ENCODE measurements at regions not wholly inside any gene's neighbourhood (a gene's known extent, or its start where the extent isn't known, plus 50 kb on each side); places are given as distances from the start of the nearest gene placed in this dataset.

DNA sequence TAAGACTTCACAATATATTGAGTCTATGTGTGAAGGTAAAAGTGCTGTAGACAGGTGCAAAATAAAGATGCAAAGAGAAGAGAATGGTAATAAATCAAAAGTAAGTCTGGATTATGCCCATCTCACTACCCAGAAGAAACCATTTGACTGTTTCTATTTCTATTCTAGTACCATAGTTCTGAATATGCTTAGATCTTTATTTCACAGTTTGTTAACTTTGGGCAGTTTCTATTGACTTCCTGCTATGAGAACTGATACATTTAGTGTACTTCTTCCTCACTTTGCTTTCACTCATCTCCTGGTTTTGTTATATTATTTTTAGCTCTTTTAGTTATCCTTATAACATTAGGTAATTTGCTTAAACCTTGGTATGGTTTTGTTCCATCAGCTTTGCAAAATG, 94.9 kb downstream of the HS1BP3 start:
- no peaks in the 10 kb centered on the region for H3K27me3 ChIP-seq
- intact Hi-C loops (cut with DNase I) = no loop called here
- no peaks in the 10 kb centered on the region for H3K9me3 ChIP-seq
- H3K4me1 ChIP-seq = no peaks in the 10 kb centered on the region
- no peaks in the 10 kb centered on the region for H3K36me3 ChIP-seq
- H3K4me3 ChIP-seq = no peak overlapping the region
- no peak overlapping the region for H3K27ac ChIP-seq
- FAIRE-seq = no peak
- no peak for DNase-seq
- no peak for ATAC-seq
- TF ChIP-seq, protein P1, sequence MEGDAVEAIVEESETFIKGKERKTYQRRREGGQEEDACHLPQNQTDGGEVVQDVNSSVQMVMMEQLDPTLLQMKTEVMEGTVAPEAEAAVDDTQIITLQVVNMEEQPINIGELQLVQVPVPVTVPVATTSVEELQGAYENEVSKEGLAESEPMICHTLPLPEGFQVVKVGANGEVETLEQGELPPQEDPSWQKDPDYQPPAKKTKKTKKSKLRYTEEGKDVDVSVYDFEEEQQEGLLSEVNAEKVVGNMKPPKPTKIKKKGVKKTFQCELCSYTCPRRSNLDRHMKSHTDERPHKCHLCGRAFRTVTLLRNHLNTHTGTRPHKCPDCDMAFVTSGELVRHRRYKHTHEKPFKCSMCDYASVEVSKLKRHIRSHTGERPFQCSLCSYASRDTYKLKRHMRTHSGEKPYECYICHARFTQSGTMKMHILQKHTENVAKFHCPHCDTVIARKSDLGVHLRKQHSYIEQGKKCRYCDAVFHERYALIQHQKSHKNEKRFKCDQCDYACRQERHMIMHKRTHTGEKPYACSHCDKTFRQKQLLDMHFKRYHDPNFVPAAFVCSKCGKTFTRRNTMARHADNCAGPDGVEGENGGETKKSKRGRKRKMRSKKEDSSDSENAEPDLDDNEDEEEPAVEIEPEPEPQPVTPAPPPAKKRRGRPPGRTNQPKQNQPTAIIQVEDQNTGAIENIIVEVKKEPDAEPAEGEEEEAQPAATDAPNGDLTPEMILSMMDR (IDR thresholded peaks at IDR 0.05) = no peak

DNA sequence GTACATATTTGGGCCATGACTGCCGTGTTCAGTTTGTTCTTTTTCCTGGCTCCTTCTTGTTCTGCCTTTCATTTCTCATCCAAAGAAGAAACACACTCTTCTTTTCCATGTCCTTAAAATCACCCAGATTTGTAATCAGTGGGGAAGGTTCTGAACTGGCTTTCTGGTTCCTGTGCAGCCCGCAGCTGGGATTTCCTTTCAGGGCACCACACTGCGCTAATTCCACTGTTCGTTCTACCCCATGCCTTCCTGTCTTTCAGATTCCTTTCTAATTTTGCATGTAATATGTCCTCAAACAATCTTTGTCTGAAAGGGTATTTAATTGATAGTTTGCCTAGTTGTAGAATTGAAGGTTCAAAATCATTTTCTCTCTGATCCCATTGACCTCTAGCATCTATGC, 94.1 kb downstream of the HS1BP3 start:
- H3K27ac ChIP-seq = no peak overlapping the region
- intact Hi-C loops (cut with DNase I) = no loop called here
- no peak overlapping the region for H3K4me3 ChIP-seq
- TF ChIP-seq, protein P1 (IDR thresholded peaks at IDR 0.05) = no peak
- H3K4me1 ChIP-seq = no peaks in the 10 kb centered on the region
- no peaks in the 10 kb centered on the region for H3K27me3 ChIP-seq
- 86 to 90% methylated on average over 4 of the region's 4 CpGs for WGBS, 2 donors
- no peaks in the 10 kb centered on the region for H3K36me3 ChIP-seq
- no peaks in the 10 kb centered on the region for H3K9me3 ChIP-seq
- FAIRE-seq = no peak
- DNase-seq = no peak
- ATAC-seq = no peak

GRCh38 chr2:20557226-20557625, 93.7 kb downstream of the HS1BP3 start:
- no peak for FAIRE-seq
- intact Hi-C loops (cut with DNase I) = no loop called here
- ATAC-seq = no peak
- H3K9me3 ChIP-seq = no peaks in the 10 kb centered on the region
- H3K36me3 ChIP-seq = no peaks in the 10 kb centered on the region
- no peaks in the 10 kb centered on the region for H3K27me3 ChIP-seq
- H3K27ac ChIP-seq = no peak overlapping the region
- H3K4me3 ChIP-seq = no peak overlapping the region
- TF ChIP-seq, protein P1 (IDR thresholded peaks at IDR 0.05) = no peak
- no peaks in the 10 kb centered on the region for H3K4me1 ChIP-seq
- WGBS, 2 donors = 80% methylated on average over 4 of the region's 4 CpGs
- no peak for DNase-seq

GRCh38 chr2:20557635-20558034, 93.3 kb downstream of the HS1BP3 start:
- no peak for FAIRE-seq
- intact Hi-C loops (cut with DNase I) = no loop called here

GRCh38 chr2:20558391-20559150, 92.3 kb downstream of the HS1BP3 start:
- Histone ChIP-seq H3K36me3 (no peaks in the 10 kb centered on the region), H3K4me3 (no peak overlapping the region), H3K27ac (no peak overlapping the region), H3K27me3 (no peaks in the 10 kb centered on the region), H3K4me1 (no peaks in the 10 kb centered on the region), H3K9me3 (no peaks in the 10 kb centered on the region)
- intact Hi-C loops (cut with DNase I) = no loop called here
- TF ChIP-seq, protein P1 (IDR thresholded peaks at IDR 0.05) = no peak
- ATAC-seq (no peak), DNase-seq (no peak), FAIRE-seq (no peak)
- 88 to 90% methylated on average over 12 of the region's 12 CpGs for WGBS, 2 donors

More at GRCh38 chr2:20557635-20558034, 93.3 kb downstream of the HS1BP3 start:
- DNase-seq (no peak), ATAC-seq (no peak)
- TF ChIP-seq, protein P1 (IDR thresholded peaks at IDR 0.05) = no peak
- Histone ChIP-seq H3K27ac (no peak overlapping the region), H3K4me3 (no peak overlapping the region), H3K27me3 (no peaks in the 10 kb centered on the region), H3K4me1 (no peaks in the 10 kb centered on the region), H3K9me3 (no peaks in the 10 kb centered on the region), H3K36me3 (no peaks in the 10 kb centered on the region)
- WGBS, 2 donors = 84 to 85% methylated on average over 3 of the region's 3 CpGs
